ENCODE measurements at regions not wholly inside any gene's neighbourhood (a gene's known extent, or its start where the extent isn't known, plus 50 kb on each side); places are given as distances from the start of the nearest gene placed in this dataset.

DNA sequence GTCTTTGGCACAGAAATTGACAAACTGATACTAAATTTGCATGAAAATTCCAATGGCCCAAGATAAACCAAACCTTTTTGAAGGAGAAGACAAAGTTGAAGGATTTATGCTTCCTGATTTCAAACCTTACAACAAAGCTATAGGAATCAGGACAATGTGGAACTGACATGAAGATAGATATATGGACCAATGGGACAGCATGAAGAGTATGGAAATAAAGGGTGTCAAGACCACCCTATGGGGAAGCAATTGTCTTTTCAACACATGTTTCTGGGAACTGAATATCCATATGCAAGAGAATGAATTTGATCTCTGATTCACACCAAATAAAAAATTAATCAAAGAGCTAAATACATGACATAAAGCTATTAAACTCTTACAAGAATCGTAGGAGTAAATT, 77.2 kb upstream of the ADARB2 start (continued):
- TF ChIP-seq ARID4B (CRISPR knock-in tag; IDR thresholded peaks at IDR 0.05; ENCODE audit: borderline replicate concordance) (no peak), RORB (CRISPR knock-in tag; IDR thresholded peaks at IDR 0.05) (no peak), ELF4 (CRISPR knock-in tag; IDR thresholded peaks at IDR 0.05; ENCODE audit: low read depth) (no peak), CREB1 (CRISPR knock-in tag; IDR thresholded peaks at IDR 0.05) (no peak), CTCF (IDR thresholded peaks at IDR 0.05) (no peak), ZNF416 (CRISPR knock-in tag; IDR thresholded peaks at IDR 0.05) (no peak), TEAD1 (CRISPR knock-in tag; IDR thresholded peaks at IDR 0.05) (no peak), ATF6 (CRISPR knock-in tag; IDR thresholded peaks at IDR 0.05) (no peak), IRF2 (CRISPR knock-in tag; IDR thresholded peaks at IDR 0.05; ENCODE audit: borderline replicate concordance, low read depth) (no peak), STAT6 (CRISPR knock-in tag; conservative IDR thresholded peaks at IDR 0.05; ENCODE audit: low read depth) (no peak)
- TF ChIP-seq, protein P1, sequence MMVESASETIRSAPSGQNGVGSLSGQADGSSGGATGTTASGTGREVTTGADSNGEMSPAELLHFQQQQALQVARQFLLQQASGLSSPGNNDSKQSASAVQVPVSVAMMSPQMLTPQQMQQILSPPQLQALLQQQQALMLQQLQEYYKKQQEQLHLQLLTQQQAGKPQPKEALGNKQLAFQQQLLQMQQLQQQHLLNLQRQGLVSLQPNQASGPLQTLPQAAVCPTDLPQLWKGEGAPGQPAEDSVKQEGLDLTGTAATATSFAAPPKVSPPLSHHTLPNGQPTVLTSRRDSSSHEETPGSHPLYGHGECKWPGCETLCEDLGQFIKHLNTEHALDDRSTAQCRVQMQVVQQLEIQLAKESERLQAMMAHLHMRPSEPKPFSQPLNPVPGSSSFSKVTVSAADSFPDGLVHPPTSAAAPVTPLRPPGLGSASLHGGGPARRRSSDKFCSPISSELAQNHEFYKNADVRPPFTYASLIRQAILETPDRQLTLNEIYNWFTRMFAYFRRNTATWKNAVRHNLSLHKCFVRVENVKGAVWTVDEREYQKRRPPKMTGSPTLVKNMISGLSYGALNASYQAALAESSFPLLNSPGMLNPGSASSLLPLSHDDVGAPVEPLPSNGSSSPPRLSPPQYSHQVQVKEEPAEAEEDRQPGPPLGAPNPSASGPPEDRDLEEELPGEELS (CRISPR knock-in tag; IDR thresholded peaks at IDR 0.05), result no peak

- TF ChIP-seq ATF6 (CRISPR knock-in tag; IDR thresholded peaks at IDR 0.05) (no peak), ZNF232 (CRISPR knock-in tag; IDR thresholded peaks at IDR 0.05) (no peak), NR2C2 (CRISPR knock-in tag; IDR thresholded peaks at IDR 0.05) (no peak), FOXK1 (CRISPR knock-in tag; IDR thresholded peaks at IDR 0.05) (no peak), RELA (CRISPR knock-in tag; IDR thresholded peaks at IDR 0.05; ENCODE audit: borderline replicate concordance) (no peak), SOX15 (CRISPR knock-in tag; IDR thresholded peaks at IDR 0.05) (no peak)
- TF ChIP-seq, protein P2, sequence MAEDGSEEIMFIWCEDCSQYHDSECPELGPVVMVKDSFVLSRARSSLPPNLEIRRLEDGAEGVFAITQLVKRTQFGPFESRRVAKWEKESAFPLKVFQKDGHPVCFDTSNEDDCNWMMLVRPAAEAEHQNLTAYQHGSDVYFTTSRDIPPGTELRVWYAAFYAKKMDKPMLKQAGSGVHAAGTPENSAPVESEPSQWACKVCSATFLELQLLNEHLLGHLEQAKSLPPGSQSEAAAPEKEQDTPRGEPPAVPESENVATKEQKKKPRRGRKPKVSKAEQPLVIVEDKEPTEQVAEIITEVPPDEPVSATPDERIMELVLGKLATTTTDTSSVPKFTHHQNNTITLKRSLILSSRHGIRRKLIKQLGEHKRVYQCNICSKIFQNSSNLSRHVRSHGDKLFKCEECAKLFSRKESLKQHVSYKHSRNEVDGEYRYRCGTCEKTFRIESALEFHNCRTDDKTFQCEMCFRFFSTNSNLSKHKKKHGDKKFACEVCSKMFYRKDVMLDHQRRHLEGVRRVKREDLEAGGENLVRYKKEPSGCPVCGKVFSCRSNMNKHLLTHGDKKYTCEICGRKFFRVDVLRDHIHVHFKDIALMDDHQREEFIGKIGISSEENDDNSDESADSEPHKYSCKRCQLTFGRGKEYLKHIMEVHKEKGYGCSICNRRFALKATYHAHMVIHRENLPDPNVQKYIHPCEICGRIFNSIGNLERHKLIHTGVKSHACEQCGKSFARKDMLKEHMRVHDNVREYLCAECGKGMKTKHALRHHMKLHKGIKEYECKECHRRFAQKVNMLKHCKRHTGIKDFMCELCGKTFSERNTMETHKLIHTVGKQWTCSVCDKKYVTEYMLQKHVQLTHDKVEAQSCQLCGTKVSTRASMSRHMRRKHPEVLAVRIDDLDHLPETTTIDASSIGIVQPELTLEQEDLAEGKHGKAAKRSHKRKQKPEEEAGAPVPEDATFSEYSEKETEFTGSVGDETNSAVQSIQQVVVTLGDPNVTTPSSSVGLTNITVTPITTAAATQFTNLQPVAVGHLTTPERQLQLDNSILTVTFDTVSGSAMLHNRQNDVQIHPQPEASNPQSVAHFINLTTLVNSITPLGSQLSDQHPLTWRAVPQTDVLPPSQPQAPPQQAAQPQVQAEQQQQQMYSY (CRISPR knock-in tag; IDR thresholded peaks at IDR 0.05), result no peak
- H3K9me3 Mint-ChIP-seq, result peaks cover 3% of the 10 kb centered on the region; the same call in 1 of the 2 replicates
- POLR2A ChIA-PET, result no interaction called here
- no peak for DNase-seq (ENCODE audit: low spot score)
- CTCF ChIA-PET, result no interaction called here
- no peak overlapping the region; the same call in 1 of the 2 replicates for H3K27ac Mint-ChIP-seq
- 0 out of 2 replicates have a peak, but pooled peaks cover 3% of the 10 kb centered on the region for H3K36me3 Mint-ChIP-seq
- peaks cover 17% of the 10 kb centered on the region for H3K4me1 Mint-ChIP-seq
- ATAC-seq, result no peak
- H3K4me3 Mint-ChIP-seq, result no peak overlapping the region
- H3K27me3 Mint-ChIP-seq (ENCODE audit: low read depth), result peaks cover 6% of the 10 kb centered on the region
Observed at GRCh38 chr10:1809139-1809741, 71.9 kb upstream of the ADARB2 start.
